ENCODE measurements at regions not wholly inside any gene's neighbourhood (a gene's known extent, or its start where the extent isn't known, plus 50 kb on each side); places are given as distances from the start of the nearest gene placed in this dataset.
"Not testable (repeated sequence)": the region's sequence is repeated elsewhere in the genome, so short reads cannot be mapped to it uniquely, and the experiment has no call there.

GRCh38 chr12:89775063-89775985 lies 66.7 kb upstream of the ATP2B1 start:
- peak; percentile 24 for DNase-seq (ENCODE audit: low spot score)

DNA sequence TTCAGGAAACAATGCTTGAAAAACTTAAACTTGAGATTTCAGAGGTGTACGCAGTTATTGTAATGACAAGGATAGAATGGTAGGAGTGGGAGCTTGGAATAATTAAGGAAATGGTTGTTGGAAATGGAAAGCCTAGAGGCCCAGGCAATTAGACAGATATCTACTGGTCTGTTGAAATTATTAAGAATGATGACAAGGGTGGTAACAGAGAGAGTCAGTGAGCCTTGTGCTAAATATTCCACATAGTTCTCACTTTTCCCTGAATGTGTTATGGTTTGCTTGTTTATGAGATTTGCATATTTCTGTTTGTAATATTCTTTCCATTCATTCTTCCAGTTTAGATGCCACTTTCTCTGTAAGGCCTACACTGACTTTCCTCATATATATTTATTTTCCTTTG lies 66.0 kb upstream of the ATP2B1 start:
- no peak for DNase-seq (ENCODE audit: low spot score)

DNA sequence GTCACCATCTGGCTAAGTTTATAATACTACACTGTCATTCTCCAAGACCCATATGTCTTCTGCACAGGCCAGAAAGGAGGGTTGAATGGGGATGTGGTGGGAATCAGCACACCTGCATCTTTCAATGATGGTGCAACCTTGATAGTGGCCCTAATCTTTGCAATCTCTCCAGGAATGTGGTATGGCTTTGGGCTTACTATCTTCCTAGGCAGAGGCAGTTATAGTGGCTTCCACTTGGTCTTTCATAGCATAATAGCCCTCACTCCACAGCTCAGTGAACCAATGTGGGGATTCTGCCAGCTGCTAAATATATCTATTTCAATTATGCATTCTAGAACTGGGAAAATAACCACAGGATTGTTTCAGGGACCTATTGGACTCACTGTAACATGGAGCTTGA lies 61.8 kb upstream of the ATP2B1 start:
- no peak for DNase-seq (ENCODE audit: low spot score)

DNA sequence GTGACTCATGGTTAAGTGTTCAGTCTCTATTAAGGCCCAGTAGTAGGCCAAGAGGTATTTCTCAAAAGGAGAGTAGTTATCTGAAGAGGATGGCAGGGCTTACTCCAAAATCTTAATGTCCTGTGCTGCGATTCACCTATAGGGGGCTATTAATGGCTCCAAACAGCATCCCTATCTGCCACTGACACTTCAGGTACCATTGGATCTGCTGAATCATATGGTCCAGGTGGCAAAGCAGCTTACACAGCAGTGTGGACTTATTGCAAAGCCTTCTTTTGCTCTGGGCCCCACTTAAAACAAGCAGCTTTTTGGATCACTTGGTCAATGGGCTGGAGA lies 60.8 kb upstream of the ATP2B1 start:
- DNase-seq (ENCODE audit: low spot score), result no peak

DNA sequence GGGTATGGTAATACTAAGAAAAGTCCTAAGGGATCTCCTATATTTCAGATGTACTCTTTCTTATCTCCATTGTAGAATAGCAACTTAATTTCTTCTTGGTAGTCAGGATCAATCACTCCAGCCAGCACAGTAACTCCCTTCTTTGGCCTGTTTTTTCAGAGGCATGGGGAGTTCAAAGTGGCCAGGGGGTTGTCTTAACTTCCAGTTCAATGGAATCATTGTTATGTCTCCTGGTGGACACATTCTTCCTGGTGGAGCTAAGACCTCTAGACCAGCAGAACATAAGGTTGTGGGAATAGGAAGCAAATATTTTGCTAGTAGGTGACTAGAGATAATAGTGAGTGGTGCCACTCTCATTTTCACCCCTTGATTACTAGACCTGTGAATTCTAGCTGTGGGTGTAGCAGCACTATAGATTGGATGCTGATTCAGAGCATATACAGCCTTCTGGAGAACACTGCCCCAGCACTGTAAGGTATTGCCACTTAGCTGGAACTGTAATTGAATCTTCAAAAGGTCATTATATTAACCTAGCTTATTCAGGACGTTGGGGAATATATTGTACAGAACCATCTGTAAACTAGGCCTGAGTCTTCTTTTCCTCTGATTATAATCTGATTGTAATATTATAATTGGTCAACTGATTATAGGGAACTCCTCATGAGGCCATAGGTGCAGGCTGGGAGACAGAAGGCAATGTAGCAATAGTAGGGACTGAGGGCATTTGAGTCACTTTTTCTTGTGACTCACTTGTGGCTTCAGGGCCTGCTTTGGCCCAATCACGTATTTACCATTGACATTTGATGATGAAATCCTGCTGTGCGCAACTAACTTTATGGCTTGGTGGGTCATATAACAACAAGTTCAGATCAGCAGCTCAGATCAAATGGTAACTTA lies 60.2 kb upstream of the ATP2B1 start:
- no peak for DNase-seq (ENCODE audit: low spot score)

DNA sequence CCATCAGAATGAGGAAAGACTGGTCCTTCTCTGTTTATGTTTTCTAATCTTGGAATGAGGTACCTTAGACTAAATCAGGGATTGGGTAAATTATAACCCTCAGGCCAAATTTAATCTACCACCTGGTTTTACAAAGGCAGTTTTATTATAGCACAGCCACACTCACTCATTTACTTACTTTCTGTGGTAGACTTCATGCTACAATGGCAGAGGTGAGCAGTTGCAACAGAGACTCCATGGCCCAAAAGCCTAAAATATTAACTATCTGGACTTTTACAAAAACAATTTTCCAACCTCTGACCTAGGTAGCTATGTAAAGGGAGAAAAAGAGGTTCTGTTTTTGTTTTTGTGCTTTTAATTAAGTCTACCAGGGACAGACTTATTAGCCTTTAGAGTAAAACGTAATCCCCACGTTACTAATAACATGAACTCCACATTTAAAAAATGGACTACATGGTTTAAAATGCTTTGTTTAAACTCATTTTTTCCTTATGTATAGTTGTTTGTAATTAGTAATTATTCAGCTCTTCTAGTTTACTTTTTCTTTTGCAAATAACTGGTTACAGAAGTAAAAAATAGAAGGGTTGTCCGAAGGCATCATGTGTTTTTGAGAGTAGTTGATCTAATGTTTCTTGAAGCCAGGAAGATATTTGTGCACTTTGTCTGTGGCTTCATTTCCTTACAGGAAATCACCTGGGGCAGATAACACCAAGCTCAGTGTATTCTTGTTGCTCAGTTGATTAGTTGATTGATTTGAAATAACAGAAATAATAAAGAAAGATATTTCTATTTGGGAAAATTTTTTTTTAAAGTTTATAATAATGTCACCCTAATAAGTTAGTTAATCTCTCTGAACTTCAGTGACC lies 57.6 kb upstream of the ATP2B1 start:
- DNase-seq (ENCODE audit: low spot score), result no peak

DNA sequence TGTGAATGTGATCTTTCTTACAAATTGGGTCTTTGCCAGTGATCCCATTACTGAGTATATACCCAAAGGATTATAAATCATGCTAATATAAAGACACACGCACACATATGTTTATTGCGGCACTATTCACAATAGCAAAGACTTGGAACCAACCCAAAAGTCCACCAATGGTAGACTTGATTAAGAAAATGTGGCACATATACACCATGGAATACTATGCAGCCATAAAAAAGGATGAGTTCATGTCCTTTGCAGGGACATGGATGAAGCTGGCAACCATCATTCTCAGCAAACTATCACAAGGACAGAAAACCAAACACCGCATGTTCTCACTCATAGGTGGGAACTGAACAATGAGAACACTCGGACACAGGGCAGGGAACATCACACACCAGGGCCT lies 55.5 kb upstream of the ATP2B1 start:
- not testable (repeated sequence) for DNase-seq (ENCODE audit: low spot score)

GRCh38 chr12:89762498-89763170 lies 54.0 kb upstream of the ATP2B1 start:
- DNase-seq (ENCODE audit: low spot score), result no peak

DNA sequence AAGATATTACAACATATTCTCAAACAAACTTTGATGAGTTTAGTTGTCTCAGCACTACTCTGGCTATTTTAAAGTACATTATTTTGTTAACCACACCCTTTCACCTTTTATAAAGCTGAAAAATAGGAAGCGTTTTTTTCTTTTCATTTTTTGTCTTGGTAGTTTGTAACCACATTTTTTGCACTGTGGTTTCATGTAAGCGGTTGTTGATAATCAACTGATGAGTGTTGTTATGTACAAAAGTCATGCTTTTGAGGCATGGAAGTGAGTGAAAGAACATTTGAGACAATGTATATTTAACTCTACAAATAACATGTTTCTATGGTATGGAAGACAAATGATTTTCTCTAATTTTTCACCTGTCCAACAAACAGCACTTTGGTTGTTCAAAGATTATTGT lies 52.1 kb upstream of the ATP2B1 start:
- no peak for DNase-seq (ENCODE audit: low spot score)

All from HuH-7.5 (cell line).